Upper lobe of left lung (tissue), 4 donors: ENCODE measurements at regions not wholly inside any gene's neighbourhood (a gene's known extent, or its start where the extent isn't known, plus 50 kb on each side); places are given as distances from the start of the nearest gene placed in this dataset.

Experiments used
- CTCF ChIP-seq, 6 experiments: fragments of 450-650 bp in 4 of 6; fragments of 200-600 bp in 2 of 6; sonication (generic) in 2 of 6; IDR thresholded peaks; one replicate each; pipeline ENCODE4 v1.5.1; 2016 to 2019; ENCODE audit warnings: antibody characterized with exemption in 6 of 6
- EP300 ChIP-seq, 4 donors: sonication (generic); formaldehyde crosslinking; IDR thresholded peaks; one replicate each; pipeline ENCODE4 v1.5.1; 2017; ENCODE audit warnings: antibody characterized with exemption in 4 of 4, control low read depth in 2 of 4
- POLR2A ChIP-seq, 4 donors: fragments of 450-650 bp; IDR thresholded peaks; one replicate each; pipeline ENCODE4 v1.5.1; 2016 to 2017; ENCODE audit warnings: antibody characterized with exemption in 4 of 4, mild to moderate bottlenecking in 2 of 4
- POLR2AphosphoS5 ChIP-seq, 2 donors: sonication (generic); formaldehyde crosslinking; IDR thresholded peaks; one replicate each; pipeline ENCODE4 v1.5.1; 2017; ENCODE audit warnings: antibody characterized with exemption in 2 of 2

GRCh38 chr4:165556383-165556782 lies 177.6 kb downstream of the CPE start:
- TF ChIP-seq POLR2A (IDR thresholded peaks at IDR 0.05) (no peak), CTCF (IDR thresholded peaks at IDR 0.05) (no peak), POLR2AphosphoS5 (IDR thresholded peaks at IDR 0.05) (no peak), EP300 (IDR thresholded peaks at IDR 0.05) (no peak)
